D721Med (cell line): ENCODE measurements at regions not wholly inside any gene's neighbourhood (a gene's known extent, or its start where the extent isn't known, plus 50 kb on each side); places are given as distances from the start of the nearest gene placed in this dataset.

ENCODE experiments used
- DNase-seq: peaks from one replicate; pipeline ENCODE4 v3.0.0; 2011; ENCODE audit warnings: low spot score; ENCODE audit not compliant: insufficient read length
- FAIRE-seq: peaks from 2 replicates; lab custom pipeline; 2011; peaks lifted over from hg19 to GRCh38; lab: Jason Lieb, UNC
- TF ChIP-seq, protein P1 (sequence below): IDR thresholded peaks from 2 replicates; pipeline ENCODE4 v1.5.1; 2012; ENCODE audit warnings: mild to moderate bottlenecking, control low read depth; ENCODE audit not compliant: insufficient read depth; ENCODE audit errors: missing control alignments

DNA sequence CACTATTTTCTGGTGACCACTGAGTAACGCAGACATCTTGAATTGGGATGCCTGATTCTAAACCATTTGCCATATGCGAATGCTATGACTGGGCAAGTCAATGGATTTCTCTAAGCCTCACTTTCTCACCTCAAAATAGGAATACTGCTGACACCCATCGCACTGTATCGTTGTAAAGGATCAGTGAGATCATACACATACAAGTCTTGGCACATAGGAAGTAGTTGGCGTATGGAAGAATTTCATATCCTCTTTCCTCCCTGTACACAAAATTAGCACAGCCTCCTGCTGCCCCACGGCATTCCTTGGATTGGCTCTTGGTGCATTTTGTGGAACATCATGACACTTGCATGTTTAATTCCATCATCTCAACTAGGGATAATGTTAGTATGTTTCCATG, 366.9 kb downstream of the CMPK2 start:
- TF ChIP-seq, protein P1, sequence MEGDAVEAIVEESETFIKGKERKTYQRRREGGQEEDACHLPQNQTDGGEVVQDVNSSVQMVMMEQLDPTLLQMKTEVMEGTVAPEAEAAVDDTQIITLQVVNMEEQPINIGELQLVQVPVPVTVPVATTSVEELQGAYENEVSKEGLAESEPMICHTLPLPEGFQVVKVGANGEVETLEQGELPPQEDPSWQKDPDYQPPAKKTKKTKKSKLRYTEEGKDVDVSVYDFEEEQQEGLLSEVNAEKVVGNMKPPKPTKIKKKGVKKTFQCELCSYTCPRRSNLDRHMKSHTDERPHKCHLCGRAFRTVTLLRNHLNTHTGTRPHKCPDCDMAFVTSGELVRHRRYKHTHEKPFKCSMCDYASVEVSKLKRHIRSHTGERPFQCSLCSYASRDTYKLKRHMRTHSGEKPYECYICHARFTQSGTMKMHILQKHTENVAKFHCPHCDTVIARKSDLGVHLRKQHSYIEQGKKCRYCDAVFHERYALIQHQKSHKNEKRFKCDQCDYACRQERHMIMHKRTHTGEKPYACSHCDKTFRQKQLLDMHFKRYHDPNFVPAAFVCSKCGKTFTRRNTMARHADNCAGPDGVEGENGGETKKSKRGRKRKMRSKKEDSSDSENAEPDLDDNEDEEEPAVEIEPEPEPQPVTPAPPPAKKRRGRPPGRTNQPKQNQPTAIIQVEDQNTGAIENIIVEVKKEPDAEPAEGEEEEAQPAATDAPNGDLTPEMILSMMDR = no peak
- no peak for DNase-seq
- no peak for FAIRE-seq

DNA sequence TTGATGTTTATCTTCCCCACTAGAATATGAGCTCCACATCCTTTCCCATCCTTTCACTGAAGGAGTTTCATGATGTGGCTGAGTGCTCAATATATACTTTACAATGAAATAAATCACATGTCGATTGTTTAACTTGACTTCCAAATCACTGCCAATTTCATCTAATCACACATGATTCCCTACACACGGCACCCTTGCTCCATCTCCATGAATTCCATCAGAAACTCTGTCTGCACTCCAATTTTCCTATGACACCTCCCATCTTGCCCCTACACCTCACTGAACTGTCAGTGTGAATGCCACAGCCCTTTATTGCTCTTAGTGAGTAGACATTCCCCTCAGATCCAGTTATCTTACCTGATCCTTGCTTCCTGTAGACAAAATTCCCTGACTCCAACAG, 366.0 kb downstream of the CMPK2 start:
- FAIRE-seq (no peak), DNase-seq (no peak)
- TF ChIP-seq, protein P1 = no peak

DNA sequence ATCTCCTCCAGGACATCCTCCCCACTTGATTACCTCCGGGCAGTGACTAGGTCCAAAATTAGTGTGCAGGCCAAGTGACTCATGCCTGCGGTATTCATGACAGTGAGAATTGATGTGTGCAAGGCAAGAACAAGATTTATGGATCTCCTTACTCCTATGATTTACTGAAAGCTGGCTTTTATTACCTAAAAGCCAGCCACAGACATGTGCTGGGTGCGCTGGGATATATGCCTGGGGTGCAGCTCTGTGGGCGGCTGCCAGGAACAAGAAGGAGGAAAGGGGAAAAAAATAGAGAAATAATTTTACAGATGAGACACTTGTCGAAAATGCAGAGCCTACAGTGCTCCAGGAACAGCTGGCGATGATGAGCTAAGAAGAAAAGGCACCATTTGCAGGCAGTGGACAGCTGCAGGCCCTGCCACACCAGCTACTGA, 359.3 kb downstream of the CMPK2 start:
- TF ChIP-seq, protein P1 = no peak
- DNase-seq (no peak), FAIRE-seq (no peak)

DNA sequence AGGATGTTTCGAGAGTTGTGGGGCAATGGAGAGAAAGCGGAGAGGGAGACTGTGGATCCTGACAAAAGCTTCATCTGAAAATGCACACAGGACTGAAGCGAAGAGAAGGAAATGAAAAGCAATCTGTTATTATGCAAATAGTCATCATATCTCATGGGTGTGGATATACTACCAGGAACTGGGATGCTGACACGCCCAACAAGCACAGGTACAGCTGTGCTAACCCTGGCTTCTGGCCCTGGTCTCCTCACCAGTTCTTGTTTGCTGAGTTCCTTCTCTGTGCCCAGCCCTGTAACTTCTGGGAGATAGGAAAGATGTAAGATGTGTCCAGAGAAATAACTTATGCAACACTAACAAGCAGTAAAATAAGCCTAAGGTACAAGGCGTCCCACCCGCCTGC, 358.8 kb downstream of the CMPK2 start:
- DNase-seq = no peak
- TF ChIP-seq, protein P1 = no peak
- no peak for FAIRE-seq

DNA sequence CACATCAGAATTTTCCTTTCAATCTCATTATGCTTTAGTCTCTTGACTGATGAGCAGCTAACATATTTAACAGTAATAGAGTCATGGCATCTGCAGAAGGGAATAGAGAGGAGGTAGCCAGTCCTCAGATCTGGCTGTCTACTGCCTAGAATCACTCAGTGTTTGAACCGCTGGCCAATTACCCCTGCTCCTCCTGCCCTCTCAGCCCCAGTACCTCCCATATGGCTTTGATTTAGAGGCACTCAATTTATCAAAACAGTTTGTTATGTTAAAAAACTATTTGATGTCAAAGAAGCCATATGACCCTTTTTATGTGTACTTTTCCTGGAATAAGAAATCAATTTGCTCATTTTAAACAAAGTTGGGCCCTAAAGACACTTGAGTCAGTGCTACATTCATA, 355.2 kb downstream of the CMPK2 start:
- no peak for FAIRE-seq
- no peak for DNase-seq
- TF ChIP-seq, protein P1 = no peak

DNA sequence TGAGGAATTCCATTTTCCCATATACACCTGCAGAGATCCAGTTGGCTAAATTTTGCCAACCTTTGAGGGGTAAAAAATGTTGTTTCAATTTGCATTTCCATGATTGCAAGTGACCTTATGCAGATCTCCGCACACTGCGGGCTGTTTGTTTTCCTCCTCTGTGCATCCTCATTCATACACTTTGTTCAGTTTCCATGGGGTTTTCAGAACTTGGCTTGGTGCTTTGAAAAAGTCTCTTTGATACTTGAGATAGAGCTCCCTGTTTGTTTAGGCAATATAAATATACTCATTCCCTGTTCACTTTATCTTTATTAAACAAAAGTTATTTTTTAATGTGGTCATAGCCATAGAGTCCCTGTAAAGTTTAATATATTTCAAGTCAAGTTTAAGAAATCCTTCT, 353.1 kb downstream of the CMPK2 start:
- TF ChIP-seq, protein P1 = no peak
- DNase-seq = no peak
- no peak for FAIRE-seq

DNA sequence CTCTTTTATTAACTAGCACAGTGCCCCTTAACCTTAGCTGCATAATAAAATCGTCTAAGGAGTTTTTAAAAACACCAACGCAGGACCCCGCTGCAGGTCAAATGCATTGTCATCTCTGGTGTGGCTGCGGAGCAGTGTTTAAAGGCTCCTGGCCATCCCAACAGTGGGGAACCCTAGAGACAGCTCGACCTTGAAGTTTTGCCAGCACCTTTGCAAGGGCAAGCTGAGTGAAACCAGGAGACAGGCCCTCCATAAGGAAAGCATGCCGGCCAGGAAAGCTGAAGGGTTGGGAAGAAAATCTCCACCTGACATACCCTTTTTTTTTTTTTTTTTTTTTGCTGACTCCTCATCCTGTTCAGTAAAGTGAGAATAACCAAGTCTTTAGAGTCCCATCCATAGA, 349.0 kb downstream of the CMPK2 start:
- no peak for DNase-seq
- TF ChIP-seq, protein P1 = no peak
- FAIRE-seq = no peak
